T-helper 1 cell treated with Interleukin-12 subunit alpha and Interleukin-12 subunit beta and Interleukin-4 antibody, amounts not matched to agents 30 μg/mL and 1 μg/mL, for 36 hours (primary cell): ENCODE measurements at regions not wholly inside any gene's neighbourhood (a gene's known extent, or its start where the extent isn't known, plus 50 kb on each side); places are given as distances from the start of the nearest gene placed in this dataset.
A peak's percentile ranks its signal among the peaks of the same experiment; 100 is the strongest.
"Not testable (repeated sequence)": the region's sequence is repeated elsewhere in the genome, so short reads cannot be mapped to it uniquely, and the experiment has no call there.

Source experiments
- H3K27ac Mint-ChIP-seq: one replicate; pipeline ENCODE4 v1.8.0; 2021; ENCODE audit warnings: mild to moderate bottlenecking, mixed read lengths
- H3K27me3 Mint-ChIP-seq: one replicate; pipeline ENCODE4 v1.8.0; 2021; ENCODE audit warnings: low read depth, mixed read lengths
- H3K36me3 Mint-ChIP-seq: one replicate; pipeline ENCODE4 v1.8.0; 2021; ENCODE audit warnings: low read depth, mixed read lengths
- H3K4me1 Mint-ChIP-seq: one replicate; pipeline ENCODE4 v1.8.0; 2021; ENCODE audit warnings: low read depth, mixed read lengths
- H3K4me3 Mint-ChIP-seq: one replicate; pipeline ENCODE4 v1.8.0; 2021; ENCODE audit warnings: mild to moderate bottlenecking, moderate library complexity, mixed read lengths
- H3K9me3 Mint-ChIP-seq: one replicate; pipeline ENCODE4 v1.8.0; 2021; ENCODE audit warnings: mixed read lengths

- Mint-ChIP-seq H3K27me3 (peaks cover 41% of the 10 kb centered on the region), H3K4me1 (peaks cover 8% of the 10 kb centered on the region), H3K4me3 (peak overlapping the region; percentile 68), H3K36me3 (peaks cover 1% of the 10 kb centered on the region), H3K27ac (no peak overlapping the region), H3K9me3 (no peaks in the 10 kb centered on the region)
Measured at GRCh38 chr9:129550199-129550839, 70.6 kb downstream of the C9orf50 start.

DNA sequence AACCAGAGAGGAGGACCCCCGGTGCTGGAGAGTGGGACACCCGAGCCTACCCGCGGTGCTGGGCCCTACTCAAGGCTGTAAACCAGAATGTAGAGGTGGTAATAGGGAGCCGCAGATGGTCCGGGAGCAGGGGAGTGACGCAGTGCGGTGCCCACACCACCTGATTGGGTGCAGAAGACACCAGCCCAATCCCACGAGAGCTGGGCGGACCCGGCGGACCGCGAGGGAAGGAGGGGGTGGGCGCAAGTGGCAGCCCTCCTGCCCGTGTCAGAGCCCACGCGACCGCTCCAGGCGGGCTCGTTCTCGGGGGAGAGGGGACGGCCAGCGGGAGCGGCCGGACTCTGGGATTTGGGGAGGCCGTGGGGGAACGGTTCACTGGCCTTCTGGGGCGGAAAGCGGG is 71.2 kb downstream of the C9orf50 start:
- no peaks in the 10 kb centered on the region for H3K9me3 Mint-ChIP-seq
- peaks cover 8% of the 10 kb centered on the region for H3K4me1 Mint-ChIP-seq
- H3K27me3 Mint-ChIP-seq = peaks cover 47% of the 10 kb centered on the region
- peak overlapping the region; percentile 69 for H3K4me3 Mint-ChIP-seq
- H3K27ac Mint-ChIP-seq = no peak overlapping the region
- peaks cover 1% of the 10 kb centered on the region for H3K36me3 Mint-ChIP-seq

- H3K27me3 Mint-ChIP-seq = peaks cover 49% of the 10 kb centered on the region
- H3K27ac Mint-ChIP-seq = no peak overlapping the region
- peaks cover 1% of the 10 kb centered on the region for H3K36me3 Mint-ChIP-seq
- peak overlapping the region; percentile 69 for H3K4me3 Mint-ChIP-seq
- no peaks in the 10 kb centered on the region for H3K9me3 Mint-ChIP-seq
- H3K4me1 Mint-ChIP-seq = peaks cover 8% of the 10 kb centered on the region
Measured at GRCh38 chr9:129549139-129549538, 71.8 kb downstream of the C9orf50 start.

- peaks cover 1% of the 10 kb centered on the region for H3K36me3 Mint-ChIP-seq
- no peak overlapping the region for H3K4me3 Mint-ChIP-seq
- peaks cover 52% of the 10 kb centered on the region for H3K27me3 Mint-ChIP-seq
- H3K9me3 Mint-ChIP-seq = no peaks in the 10 kb centered on the region
- H3K4me1 Mint-ChIP-seq = peaks cover 8% of the 10 kb centered on the region
- no peak overlapping the region for H3K27ac Mint-ChIP-seq
Measured at GRCh38 chr9:129548571-129549135, 72.2 kb downstream of the C9orf50 start.

DNA sequence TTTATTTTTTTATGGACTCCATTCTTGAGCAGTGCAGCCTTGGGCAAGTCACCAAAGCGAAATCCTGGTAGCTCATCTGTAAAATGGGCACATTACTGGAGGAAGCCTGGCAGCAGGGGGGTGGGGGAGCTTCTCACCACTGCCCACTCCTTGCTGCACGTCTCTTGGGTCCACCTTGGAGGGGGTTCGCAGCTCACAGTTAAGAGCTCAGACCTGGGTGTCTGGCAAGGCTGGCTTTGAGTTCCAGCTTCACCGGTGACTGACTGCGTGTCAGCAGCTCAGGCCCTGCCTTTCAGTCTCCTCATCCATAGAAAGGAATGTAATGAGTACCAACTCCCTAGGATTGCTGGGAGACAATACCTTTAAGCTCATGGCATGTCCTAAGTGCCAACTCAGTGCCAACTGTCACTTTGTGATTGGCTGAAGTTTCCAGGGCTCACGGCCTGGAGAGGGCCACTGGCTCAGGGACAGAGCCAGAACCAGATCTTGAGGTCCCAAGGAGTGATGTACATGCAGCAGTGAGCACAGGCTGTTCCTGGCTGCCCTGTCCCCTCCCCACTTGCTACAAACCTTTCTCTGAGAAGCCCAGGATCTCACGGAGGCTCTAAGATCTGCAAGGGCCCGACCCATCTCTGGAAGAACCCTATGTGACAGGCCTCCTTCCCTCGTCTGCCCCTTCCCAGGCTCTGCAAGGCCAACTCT is 72.9 kb downstream of the C9orf50 start:
- Mint-ChIP-seq H3K27ac (no peak overlapping the region), H3K27me3 (peaks cover 57% of the 10 kb centered on the region), H3K9me3 (no peaks in the 10 kb centered on the region), H3K36me3 (peaks cover 1% of the 10 kb centered on the region), H3K4me3 (no peak overlapping the region), H3K4me1 (peaks cover 8% of the 10 kb centered on the region)

DNA sequence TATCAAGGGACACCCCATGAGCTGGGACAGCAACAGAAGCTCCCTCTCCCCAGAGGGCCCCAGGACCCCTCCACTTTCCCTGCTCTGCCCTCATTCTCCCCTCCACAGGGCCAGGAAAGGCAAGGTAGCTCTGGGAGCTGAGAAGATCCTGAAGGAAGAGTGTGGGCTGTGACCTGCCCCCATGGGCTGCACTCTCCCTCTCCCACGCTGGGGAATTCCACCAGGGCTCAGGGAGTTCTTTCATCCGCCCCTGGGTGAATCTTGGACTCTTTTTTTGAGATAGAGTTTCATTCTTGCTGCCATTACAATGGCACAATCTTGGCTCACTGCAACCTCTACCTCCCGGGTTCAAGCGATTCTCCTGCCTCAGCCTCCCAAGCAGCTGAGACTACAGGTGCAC is 73.8 kb downstream of the C9orf50 start:
- Mint-ChIP-seq H3K9me3 (no peaks in the 10 kb centered on the region), H3K27me3 (peaks cover 56% of the 10 kb centered on the region), H3K4me1 (peaks cover 8% of the 10 kb centered on the region), H3K36me3 (peaks cover 1% of the 10 kb centered on the region), H3K27ac (no peak overlapping the region), H3K4me3 (no peak overlapping the region)

GRCh38 chr9:129545876-129546275 is 75.0 kb downstream of the C9orf50 start:
- not testable (repeated sequence) for H3K4me3 Mint-ChIP-seq, H3K27ac Mint-ChIP-seq, H3K36me3 Mint-ChIP-seq, H3K9me3 Mint-ChIP-seq, H3K4me1 Mint-ChIP-seq
- peaks cover 51% of the 10 kb centered on the region for H3K27me3 Mint-ChIP-seq

- Mint-ChIP-seq H3K4me1 (peaks cover 5% of the 10 kb centered on the region), H3K9me3 (peaks cover 6% of the 10 kb centered on the region), H3K36me3 (peaks cover 1% of the 10 kb centered on the region), H3K27ac (no peak overlapping the region), H3K27me3 (peaks cover 52% of the 10 kb centered on the region), H3K4me3 (no peak overlapping the region)
Measured at GRCh38 chr9:129544761-129545160, 76.1 kb downstream of the C9orf50 start.

DNA sequence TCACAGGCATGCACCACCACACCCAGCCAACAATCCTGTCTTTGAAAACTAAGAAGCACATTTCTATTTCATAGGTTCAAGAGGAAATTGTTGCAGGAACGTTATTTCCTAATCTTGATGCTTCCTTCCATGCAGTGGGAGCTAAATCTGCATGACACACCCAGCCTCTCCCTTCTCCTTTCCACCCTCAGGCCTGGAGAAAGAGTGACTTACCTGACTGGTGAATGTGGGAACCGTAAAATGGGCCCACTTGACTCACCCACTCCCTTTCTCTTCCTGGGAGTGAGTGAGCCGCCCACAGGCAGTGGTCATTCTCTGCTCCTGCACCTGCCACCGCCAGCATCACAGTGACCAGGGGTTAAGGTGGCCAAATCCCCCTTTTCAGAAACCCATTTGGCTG is 78.2 kb downstream of the C9orf50 start:
- Mint-ChIP-seq H3K36me3 (peaks cover 2% of the 10 kb centered on the region), H3K4me3 (no peak overlapping the region), H3K4me1 (no peaks in the 10 kb centered on the region), H3K27ac (no peak overlapping the region), H3K27me3 (peaks cover 47% of the 10 kb centered on the region), H3K9me3 (peaks cover 14% of the 10 kb centered on the region)

DNA sequence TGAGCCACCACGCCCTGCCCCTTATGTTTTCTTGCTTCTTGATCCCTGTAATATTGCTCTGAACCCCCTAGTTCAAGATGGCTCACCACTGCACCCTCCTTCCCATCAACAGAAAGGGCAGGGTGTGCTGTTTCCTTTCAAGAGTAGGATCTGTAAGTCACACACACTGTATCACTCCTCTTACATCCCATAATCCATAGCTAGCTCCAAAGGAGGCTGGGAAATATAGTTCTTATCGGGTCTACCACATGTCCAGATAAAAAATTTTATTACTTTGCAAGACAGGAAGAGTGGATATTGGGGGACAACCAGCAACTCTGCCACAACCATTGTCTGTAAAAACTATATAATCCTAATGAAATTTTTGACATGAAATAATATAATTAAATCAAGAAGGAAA is 79.6 kb downstream of the C9orf50 start:
- Mint-ChIP-seq H3K27me3 (peaks cover 41% of the 10 kb centered on the region), H3K27ac (no peak overlapping the region), H3K4me1 (no peaks in the 10 kb centered on the region), H3K4me3 (no peak overlapping the region), H3K9me3 (peaks cover 14% of the 10 kb centered on the region), H3K36me3 (peaks cover 2% of the 10 kb centered on the region)

DNA sequence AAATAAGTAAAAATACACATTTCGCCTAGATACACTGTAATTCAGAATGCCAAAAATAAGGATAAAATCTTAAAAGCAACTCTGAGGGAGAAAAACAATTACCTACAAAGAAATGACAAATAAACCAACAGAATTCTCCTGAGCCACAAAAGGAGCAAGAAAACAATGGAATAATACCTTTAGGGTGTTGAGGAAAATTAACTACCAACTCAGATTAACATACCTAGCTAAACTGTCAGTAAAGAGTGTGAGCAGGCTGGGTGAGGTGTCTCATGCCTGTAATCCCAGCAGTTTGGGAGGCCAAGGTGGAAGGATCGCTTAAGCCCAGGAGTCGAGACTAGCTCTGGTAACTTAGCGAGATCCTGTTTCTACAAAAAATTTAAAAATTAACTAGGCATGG is 81.5 kb downstream of the C9orf50 start:
- Mint-ChIP-seq H3K36me3 (peaks cover 2% of the 10 kb centered on the region), H3K27me3 (peaks cover 35% of the 10 kb centered on the region), H3K27ac (no peak overlapping the region), H3K4me1 (peaks cover 1% of the 10 kb centered on the region), H3K4me3 (no peak overlapping the region), H3K9me3 (peaks cover 14% of the 10 kb centered on the region)

DNA sequence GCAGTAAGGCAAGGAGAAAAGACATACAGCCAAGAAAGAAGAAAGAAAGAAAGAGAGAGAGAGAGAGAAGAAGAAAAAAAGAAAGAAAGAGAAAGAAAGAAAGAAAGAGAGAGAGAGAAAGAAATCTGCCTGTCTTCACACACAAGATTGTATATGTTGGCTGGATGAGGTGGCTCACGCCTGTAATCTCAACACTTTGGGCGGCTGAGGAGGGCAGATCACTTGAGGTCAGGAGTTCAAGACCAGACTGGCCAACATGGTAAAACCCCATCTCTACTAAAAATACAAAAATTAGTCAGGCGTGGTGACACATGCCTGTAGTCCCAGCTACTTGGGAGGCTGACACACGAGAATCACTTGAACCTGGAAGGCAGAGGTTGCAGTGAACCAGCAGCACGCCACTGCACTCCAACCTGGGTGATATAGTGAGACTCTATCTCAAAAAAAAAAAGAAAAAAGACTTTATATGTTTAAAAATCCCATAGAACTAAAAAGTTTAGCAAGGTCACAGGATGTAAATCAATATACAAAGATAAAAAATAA is 89.0 kb downstream of the C9orf50 start:
- not testable (repeated sequence) for H3K4me1 Mint-ChIP-seq, H3K36me3 Mint-ChIP-seq, H3K27ac Mint-ChIP-seq, H3K4me3 Mint-ChIP-seq
- peaks cover 18% of the 10 kb centered on the region for H3K9me3 Mint-ChIP-seq
- peaks cover 29% of the 10 kb centered on the region for H3K27me3 Mint-ChIP-seq

DNA sequence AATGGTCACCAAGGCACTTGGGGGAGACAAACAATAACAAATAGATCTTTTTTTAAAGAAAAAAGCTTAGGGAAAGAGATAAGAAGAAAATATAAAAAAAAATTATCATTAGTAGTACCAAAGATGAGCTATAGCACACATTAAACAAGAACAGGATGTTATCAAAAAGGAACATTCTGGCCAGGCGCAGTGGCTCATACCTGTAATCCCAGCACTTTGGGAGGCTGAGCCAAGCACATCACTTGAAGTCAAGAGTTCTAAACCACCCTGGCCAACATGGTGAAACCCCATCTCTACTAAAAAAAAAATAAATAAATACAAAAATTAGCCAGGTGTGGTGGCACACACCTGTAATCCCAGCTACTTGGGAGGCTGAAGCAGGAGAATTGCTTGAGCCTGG is 92.9 kb downstream of the C9orf50 start:
- not testable (repeated sequence) for H3K36me3 Mint-ChIP-seq

GRCh38 chr9:129525656-129526196 is 95.2 kb downstream of the C9orf50 start:
- Mint-ChIP-seq H3K27ac (no peak overlapping the region), H3K27me3 (peaks cover 21% of the 10 kb centered on the region), H3K9me3 (peaks cover 18% of the 10 kb centered on the region), H3K4me3 (no peak overlapping the region), H3K36me3 (peaks cover 5% of the 10 kb centered on the region), H3K4me1 (no peaks in the 10 kb centered on the region)

More for the DNA sequence above, 92.9 kb downstream of the C9orf50 start:
- Mint-ChIP-seq H3K9me3 (peaks cover 18% of the 10 kb centered on the region), H3K27me3 (peaks cover 29% of the 10 kb centered on the region)
- H3K4me1 Mint-ChIP-seq, H3K27ac Mint-ChIP-seq, H3K4me3 Mint-ChIP-seq: not testable (repeated sequence)
